ENCODE measurements at regions not wholly inside any gene's neighbourhood (a gene's known extent, or its start where the extent isn't known, plus 50 kb on each side); places are given as distances from the start of the nearest gene placed in this dataset.

GRCh38 chr12:12007001-12007712, 63.6 kb upstream of the BCL2L14 start:
- no peak for TF ChIP-seq REST (IDR thresholded peaks at IDR 0.05)
- no peak for TF ChIP-seq HOXB13 (CRISPR knock-in tag; IDR thresholded peaks at IDR 0.05; ENCODE audit: low read depth)

All from A549 (cell line).